ENCODE measurements at regions not wholly inside any gene's neighbourhood (a gene's known extent, or its start where the extent isn't known, plus 50 kb on each side); places are given as distances from the start of the nearest gene placed in this dataset.
"Not testable (repeated sequence)": the region's sequence is repeated elsewhere in the genome, so short reads cannot be mapped to it uniquely, and the experiment has no call there.

DNA sequence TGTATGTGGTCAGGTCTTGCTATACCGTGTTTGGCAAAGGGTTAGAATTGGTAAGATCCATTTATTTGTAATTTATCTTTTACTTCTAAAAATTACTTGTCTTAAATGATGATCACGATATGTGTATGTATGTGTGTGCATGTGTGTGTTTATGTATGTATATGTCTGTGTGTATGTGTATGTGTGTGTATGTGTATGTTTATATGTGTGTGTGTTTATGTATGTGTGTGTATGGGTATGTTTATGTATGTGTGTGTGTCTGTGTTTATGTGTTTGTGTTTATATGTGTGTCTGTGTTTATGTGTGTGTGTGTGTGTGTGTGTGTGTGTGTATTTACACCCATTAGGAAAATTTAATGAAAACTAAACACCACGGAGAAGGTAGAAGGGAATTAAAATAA lies 176.9 kb upstream of the FZD8 start:
- Histone ChIP-seq H3K9me3 (replicated peaks in 1 of 2; ENCODE audit: control insufficient read depth in 2 of 2, insufficient read depth in 1 of 2, low read depth in 1 of 2, low read length in 2 of 2) (no peaks in the 10 kb centered on the region), H3K14ac (ENCODE audit: low read length) (no peak overlapping the region), H3K9ac (ENCODE audit: low read depth, low read length, poor library complexity) (no peak overlapping the region), H4K91ac (ENCODE audit: low read depth, low read length, poor library complexity) (no peak overlapping the region), H3K4me3 (ENCODE audit: low read length in 2 of 2) (no peak overlapping the region), H3K23ac (ENCODE audit: low read depth, low read length, poor library complexity) (no peak overlapping the region), H3K36me3 (replicated peaks in 1 of 2; ENCODE audit: control insufficient read depth in 2 of 2, insufficient read depth in 2 of 2, low read length in 2 of 2) (no peaks in the 10 kb centered on the region), H3K27me3 (ENCODE audit: control insufficient read depth in 3 of 3, insufficient read depth in 3 of 3, low read depth in 1 of 3, low read length in 3 of 3) (no peaks in the 10 kb centered on the region), H3K4ac (ENCODE audit: low read length) (no peak overlapping the region), H3K4me1 (ENCODE audit: control insufficient read depth in 2 of 2, insufficient read depth in 1 of 2, low read depth in 1 of 2, low read length in 2 of 2) (peaks cover 0 to 2% of the 10 kb centered on the region in 2 donors), H2BK120ac (ENCODE audit: low read depth, low read length) (no peak overlapping the region), H3K27ac (replicated peaks; ENCODE audit: low read length) (no peak overlapping the region), H2BK5ac (ENCODE audit: low read length) (no peak overlapping the region), H3K79me1 (ENCODE audit: low read depth, low read length) (no peaks in the 10 kb centered on the region), H2AK5ac (ENCODE audit: low read depth, low read length) (no peak overlapping the region), H4K8ac (ENCODE audit: low read depth, low read length) (no peak overlapping the region), H2BK12ac (ENCODE audit: low read length) (no peak overlapping the region), H2BK15ac (ENCODE audit: low read length) (no peak overlapping the region), H3K4me2 (ENCODE audit: insufficient read depth, low read length, poor library complexity, severe bottlenecking) (no peak overlapping the region), H3K18ac (ENCODE audit: low read length) (no peak overlapping the region), H2AFZ (ENCODE audit: low read length) (no peak overlapping the region)
- no peak for DNase-seq (ENCODE audit: low spot score)
- whole genome bisulfite sequencing, 2 donors (ENCODE audit: extremely low coverage in 2 of 2, insufficient read length in 2 of 2, insufficient replicate concordance in 1 of 2), result 100% methylated on average over 1 of the region's 3 CpGs; no CpG with 5 or more reads in 1 of the 2 donors

GRCh38 chr10:35817109-35817508 lies 175.0 kb upstream of the FZD8 start:
- DNase-seq (ENCODE audit: low spot score); H3K4me3 ChIP-seq (ENCODE audit: low read length in 2 of 2); H3K4me1 ChIP-seq (ENCODE audit: control insufficient read depth in 2 of 2, insufficient read depth in 1 of 2, low read depth in 1 of 2, low read length in 2 of 2); H3K14ac ChIP-seq (ENCODE audit: low read length); H3K18ac ChIP-seq (ENCODE audit: low read length); H3K9ac ChIP-seq (ENCODE audit: low read depth, low read length, poor library complexity); H3K27me3 ChIP-seq (ENCODE audit: control insufficient read depth in 3 of 3, insufficient read depth in 3 of 3, low read depth in 1 of 3, low read length in 3 of 3); H2BK120ac ChIP-seq (ENCODE audit: low read depth, low read length); H3K4me2 ChIP-seq (ENCODE audit: insufficient read depth, low read length, poor library complexity, severe bottlenecking); H4K91ac ChIP-seq (ENCODE audit: low read depth, low read length, poor library complexity); H2BK15ac ChIP-seq (ENCODE audit: low read length); H3K9me3 ChIP-seq (replicated peaks in 1 of 2; ENCODE audit: control insufficient read depth in 2 of 2, insufficient read depth in 1 of 2, low read depth in 1 of 2, low read length in 2 of 2); H2AFZ ChIP-seq (ENCODE audit: low read length); H2BK5ac ChIP-seq (ENCODE audit: low read length); H2BK12ac ChIP-seq (ENCODE audit: low read length); H4K8ac ChIP-seq (ENCODE audit: low read depth, low read length); H3K79me1 ChIP-seq (ENCODE audit: low read depth, low read length); H2AK5ac ChIP-seq (ENCODE audit: low read depth, low read length); H3K27ac ChIP-seq (replicated peaks; ENCODE audit: low read length); H3K23ac ChIP-seq (ENCODE audit: low read depth, low read length, poor library complexity); H3K4ac ChIP-seq (ENCODE audit: low read length); H3K36me3 ChIP-seq (replicated peaks in 1 of 2; ENCODE audit: control insufficient read depth in 2 of 2, insufficient read depth in 2 of 2, low read length in 2 of 2): not testable (repeated sequence)
- WGBS, 2 donors (ENCODE audit: extremely low coverage in 2 of 2, insufficient read length in 2 of 2, insufficient replicate concordance in 1 of 2), result no CpG with 5 or more reads among the region's 5 CpGs

- no peak overlapping the region for H2BK120ac ChIP-seq (ENCODE audit: low read depth, low read length)
- no peak overlapping the region for H3K4ac ChIP-seq (ENCODE audit: low read length)
- no CpG with 5 or more reads among the region's 4 CpGs for WGBS, 2 donors (ENCODE audit: extremely low coverage in 2 of 2, insufficient read length in 2 of 2, insufficient replicate concordance in 1 of 2)
- H3K4me3 ChIP-seq (ENCODE audit: low read length in 2 of 2), result no peak overlapping the region
- peaks cover 0 to 2% of the 10 kb centered on the region in 2 donors for H3K9me3 ChIP-seq (replicated peaks in 1 of 2; ENCODE audit: control insufficient read depth in 2 of 2, insufficient read depth in 1 of 2, low read depth in 1 of 2, low read length in 2 of 2)
- H3K27ac ChIP-seq (replicated peaks; ENCODE audit: low read length), result no peak overlapping the region
- no peak overlapping the region for H2AK5ac ChIP-seq (ENCODE audit: low read depth, low read length)
- H3K27me3 ChIP-seq (ENCODE audit: control insufficient read depth in 3 of 3, insufficient read depth in 3 of 3, low read depth in 1 of 3, low read length in 3 of 3), result no peaks in the 10 kb centered on the region
- no peak overlapping the region for H3K9ac ChIP-seq (ENCODE audit: low read depth, low read length, poor library complexity)
- H3K23ac ChIP-seq (ENCODE audit: low read depth, low read length, poor library complexity), result no peak overlapping the region
- H2BK12ac ChIP-seq (ENCODE audit: low read length), result no peak overlapping the region
- no peak overlapping the region for H4K8ac ChIP-seq (ENCODE audit: low read depth, low read length)
- no peak for DNase-seq (ENCODE audit: low spot score)
- H3K4me2 ChIP-seq (ENCODE audit: insufficient read depth, low read length, poor library complexity, severe bottlenecking), result no peak overlapping the region
- H2AFZ ChIP-seq (ENCODE audit: low read length), result no peak overlapping the region
- no peaks in the 10 kb centered on the region for H3K36me3 ChIP-seq (replicated peaks in 1 of 2; ENCODE audit: control insufficient read depth in 2 of 2, insufficient read depth in 2 of 2, low read length in 2 of 2)
- no peak overlapping the region for H3K14ac ChIP-seq (ENCODE audit: low read length)
- H3K18ac ChIP-seq (ENCODE audit: low read length), result no peak overlapping the region
- H3K4me1 ChIP-seq (ENCODE audit: control insufficient read depth in 2 of 2, insufficient read depth in 1 of 2, low read depth in 1 of 2, low read length in 2 of 2), result peaks cover 0 to 5% of the 10 kb centered on the region in 2 donors
- no peak overlapping the region for H4K91ac ChIP-seq (ENCODE audit: low read depth, low read length, poor library complexity)
- no peaks in the 10 kb centered on the region for H3K79me1 ChIP-seq (ENCODE audit: low read depth, low read length)
- no peak overlapping the region for H2BK5ac ChIP-seq (ENCODE audit: low read length)
- H2BK15ac ChIP-seq (ENCODE audit: low read length), result no peak overlapping the region
Measured at GRCh38 chr10:35813219-35813618, 171.1 kb upstream of the FZD8 start.

DNA sequence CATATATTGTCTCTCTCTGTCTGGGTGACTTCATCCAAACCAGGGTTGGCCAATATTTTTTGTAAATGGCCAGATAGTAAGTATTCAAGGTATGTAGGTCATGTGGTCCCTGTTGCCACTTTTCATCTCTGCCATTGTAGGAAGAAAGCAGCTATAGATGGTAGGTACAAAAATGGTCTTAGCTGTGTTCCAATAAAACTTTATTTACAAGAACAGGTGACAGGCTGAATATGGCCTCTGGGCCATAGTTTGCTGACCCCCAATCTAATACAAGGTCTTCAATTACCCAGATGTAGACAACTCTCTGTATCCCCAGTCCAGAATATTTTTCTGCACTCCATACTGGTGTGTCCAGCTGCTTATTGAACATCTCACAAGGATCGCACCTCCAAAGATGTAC lies 166.2 kb upstream of the FZD8 start:
- Histone ChIP-seq H2BK12ac (ENCODE audit: low read length) (no peak overlapping the region), H3K23ac (ENCODE audit: low read depth, low read length, poor library complexity) (no peak overlapping the region), H4K91ac (ENCODE audit: low read depth, low read length, poor library complexity) (no peak overlapping the region), H3K36me3 (replicated peaks in 1 of 2; ENCODE audit: control insufficient read depth in 2 of 2, insufficient read depth in 2 of 2, low read length in 2 of 2) (no peaks in the 10 kb centered on the region), H3K4ac (ENCODE audit: low read length) (no peak overlapping the region), H2AK5ac (ENCODE audit: low read depth, low read length) (no peak overlapping the region), H3K27me3 (ENCODE audit: control insufficient read depth in 3 of 3, insufficient read depth in 3 of 3, low read depth in 1 of 3, low read length in 3 of 3) (no peaks in the 10 kb centered on the region), H2BK5ac (ENCODE audit: low read length) (no peak overlapping the region), H3K4me2 (ENCODE audit: insufficient read depth, low read length, poor library complexity, severe bottlenecking) (no peak overlapping the region), H3K9me3 (replicated peaks in 1 of 2; ENCODE audit: control insufficient read depth in 2 of 2, insufficient read depth in 1 of 2, low read depth in 1 of 2, low read length in 2 of 2) (peaks cover 0 to 2% of the 10 kb centered on the region in 2 donors), H3K79me1 (ENCODE audit: low read depth, low read length) (no peaks in the 10 kb centered on the region), H3K4me1 (ENCODE audit: control insufficient read depth in 2 of 2, insufficient read depth in 1 of 2, low read depth in 1 of 2, low read length in 2 of 2) (peaks cover 0 to 4% of the 10 kb centered on the region in 2 donors), H3K9ac (ENCODE audit: low read depth, low read length, poor library complexity) (no peak overlapping the region), H2BK15ac (ENCODE audit: low read length) (no peak overlapping the region), H3K18ac (ENCODE audit: low read length) (no peak overlapping the region), H3K4me3 (ENCODE audit: low read length in 2 of 2) (no peak overlapping the region), H4K8ac (ENCODE audit: low read depth, low read length) (no peak overlapping the region), H3K27ac (replicated peaks; ENCODE audit: low read length) (no peak overlapping the region), H2AFZ (ENCODE audit: low read length) (no peak overlapping the region), H2BK120ac (ENCODE audit: low read depth, low read length) (no peak overlapping the region), H3K14ac (ENCODE audit: low read length) (no peak overlapping the region)
- no CpG with 5 or more reads among the region's 1 CpG for WGBS, 2 donors (ENCODE audit: extremely low coverage in 2 of 2, insufficient read length in 2 of 2, insufficient replicate concordance in 1 of 2)
- DNase-seq (ENCODE audit: low spot score), result no peak

Measured in neuronal stem cell (in vitro differentiated cells).